GM23248 (cell line): ENCODE measurements at regions not wholly inside any gene's neighbourhood (a gene's known extent, or its start where the extent isn't known, plus 50 kb on each side); places are given as distances from the start of the nearest gene placed in this dataset.

Source experiments
- EZH2 ChIP-seq: fragments of 200-600 bp; sonication (generic); IDR thresholded peaks from 2 replicates; pipeline ENCODE4 v1.6.1; 2018; ENCODE audit warnings: antibody characterized with exemption, mild to moderate bottlenecking; ENCODE audit not compliant: insufficient read depth, poor library complexity, severe bottlenecking
- EZH2phosphoT487 ChIP-seq: fragments of 200-600 bp; sonication (generic); IDR thresholded peaks from 2 replicates; pipeline ENCODE4 v1.6.1; 2018; ENCODE audit warnings: antibody characterized with exemption, moderate library complexity, mild to moderate bottlenecking, low read depth; ENCODE audit not compliant: insufficient read depth

DNA sequence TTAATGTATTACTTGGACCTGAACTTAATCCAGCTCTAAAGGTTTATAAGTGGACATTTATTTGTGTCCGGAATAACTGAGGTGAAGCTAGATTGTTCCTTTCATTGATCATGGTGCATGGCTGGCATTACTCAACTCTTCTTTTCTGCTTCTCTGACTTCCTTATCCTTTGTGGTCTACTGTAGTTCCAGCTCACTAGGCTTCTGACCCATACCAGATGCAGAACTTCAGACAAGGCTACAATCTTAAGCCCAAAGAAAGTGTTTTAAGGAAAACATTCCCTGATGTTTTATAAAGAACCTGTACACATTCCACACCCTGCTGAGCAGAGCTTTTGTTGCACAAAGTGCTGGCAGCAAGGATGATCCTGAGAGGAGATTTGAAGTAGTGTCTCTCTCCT is 250.8 kb upstream of the TGFBR2 start:
- TF ChIP-seq EZH2phosphoT487 (no peak), EZH2 (no peak)
